HFFc6 (cell line): ENCODE measurements at regions not wholly inside any gene's neighbourhood (a gene's known extent, or its start where the extent isn't known, plus 50 kb on each side); places are given as distances from the start of the nearest gene placed in this dataset.

ENCODE experiments used
- DNase-seq: peaks from one replicate; pipeline ENCODE4 v3.0.0-alpha.2; 2018
- H3K27ac Mint-ChIP-seq: 2 replicates; pipeline ENCODE4 v1.8.0; 2020; ENCODE audit warnings: mild to moderate bottlenecking, mixed read lengths
- H3K27me3 Mint-ChIP-seq: 2 replicates; pipeline ENCODE4 v1.8.0; 2021; ENCODE audit warnings: mild to moderate bottlenecking, moderate library complexity, mixed read lengths; ENCODE audit not compliant: insufficient read depth
- H3K36me3 Mint-ChIP-seq: 2 replicates; pipeline ENCODE4 v1.8.0; 2021; ENCODE audit warnings: low read depth, mixed read lengths
- H3K4me1 Mint-ChIP-seq: 2 replicates; pipeline ENCODE4 v1.8.0; 2020; ENCODE audit warnings: low read depth, mixed read lengths
- H3K4me3 Mint-ChIP-seq: 2 replicates; pipeline ENCODE4 v1.8.0; 2020; ENCODE audit warnings: mild to moderate bottlenecking, moderate library complexity, mixed read lengths
- H3K9me3 Mint-ChIP-seq: 2 replicates; pipeline ENCODE4 v1.8.0; 2020; ENCODE audit warnings: mild to moderate bottlenecking, mixed read lengths
- TF ChIP-seq, protein P1 (sequence below): fragments of 200-600 bp; sonication (generic); IDR thresholded peaks from 2 replicates; pipeline ENCODE4 v1.5.0; 2021; ENCODE audit warnings: antibody characterized with exemption, mild to moderate bottlenecking

DNA sequence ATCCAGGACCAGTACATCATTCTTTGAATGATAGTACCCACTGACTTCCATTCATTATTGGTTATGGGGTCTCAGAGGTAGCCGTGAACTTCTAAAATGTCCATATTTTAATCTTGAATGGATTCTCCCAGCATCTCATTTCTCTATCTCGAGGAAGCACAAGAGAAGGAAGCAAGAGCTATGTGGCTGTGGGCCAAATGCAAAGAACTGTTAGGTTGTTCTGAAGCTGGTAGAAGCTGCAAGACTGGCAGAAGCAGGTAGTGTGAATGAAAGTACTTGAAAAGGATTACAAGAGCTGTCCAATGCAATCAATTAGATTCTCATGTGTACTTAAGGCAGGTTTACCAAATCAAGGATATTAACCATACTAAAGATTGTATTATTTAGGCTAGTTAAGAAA lies 1131.8 kb downstream of the GRIK2 start:
- Mint-ChIP-seq H3K27ac (no peak overlapping the region), H3K27me3 (no peaks in the 10 kb centered on the region), H3K36me3 (no peaks in the 10 kb centered on the region), H3K9me3 (no peaks in the 10 kb centered on the region; the same call in 1 of the 2 replicates), H3K4me1 (no peaks in the 10 kb centered on the region), H3K4me3 (no peak overlapping the region)
- TF ChIP-seq, protein P1, sequence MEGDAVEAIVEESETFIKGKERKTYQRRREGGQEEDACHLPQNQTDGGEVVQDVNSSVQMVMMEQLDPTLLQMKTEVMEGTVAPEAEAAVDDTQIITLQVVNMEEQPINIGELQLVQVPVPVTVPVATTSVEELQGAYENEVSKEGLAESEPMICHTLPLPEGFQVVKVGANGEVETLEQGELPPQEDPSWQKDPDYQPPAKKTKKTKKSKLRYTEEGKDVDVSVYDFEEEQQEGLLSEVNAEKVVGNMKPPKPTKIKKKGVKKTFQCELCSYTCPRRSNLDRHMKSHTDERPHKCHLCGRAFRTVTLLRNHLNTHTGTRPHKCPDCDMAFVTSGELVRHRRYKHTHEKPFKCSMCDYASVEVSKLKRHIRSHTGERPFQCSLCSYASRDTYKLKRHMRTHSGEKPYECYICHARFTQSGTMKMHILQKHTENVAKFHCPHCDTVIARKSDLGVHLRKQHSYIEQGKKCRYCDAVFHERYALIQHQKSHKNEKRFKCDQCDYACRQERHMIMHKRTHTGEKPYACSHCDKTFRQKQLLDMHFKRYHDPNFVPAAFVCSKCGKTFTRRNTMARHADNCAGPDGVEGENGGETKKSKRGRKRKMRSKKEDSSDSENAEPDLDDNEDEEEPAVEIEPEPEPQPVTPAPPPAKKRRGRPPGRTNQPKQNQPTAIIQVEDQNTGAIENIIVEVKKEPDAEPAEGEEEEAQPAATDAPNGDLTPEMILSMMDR = no peak
- no peak for DNase-seq

DNA sequence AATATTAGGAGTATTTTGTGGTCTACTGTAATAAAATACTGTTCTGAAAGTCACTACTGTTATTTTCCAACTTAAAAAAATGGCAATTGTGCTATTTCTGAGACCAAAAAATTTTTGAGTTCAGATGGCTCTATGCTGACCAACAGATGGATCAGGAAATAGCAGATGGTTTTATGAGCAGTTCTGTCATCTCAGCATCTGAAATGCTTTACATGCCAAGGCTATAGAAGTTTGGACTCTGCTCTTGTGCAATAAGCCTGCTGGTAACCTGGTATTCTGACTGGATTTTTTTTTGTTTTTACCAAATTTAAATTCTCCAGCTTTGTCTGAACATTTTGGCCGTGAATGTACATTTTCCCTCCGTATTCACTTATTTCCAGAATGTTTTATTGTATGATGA lies 1127.5 kb downstream of the GRIK2 start:
- no peak overlapping the region for H3K27ac Mint-ChIP-seq
- no peaks in the 10 kb centered on the region for H3K36me3 Mint-ChIP-seq
- no peaks in the 10 kb centered on the region for H3K4me1 Mint-ChIP-seq
- H3K4me3 Mint-ChIP-seq = no peak overlapping the region
- no peaks in the 10 kb centered on the region for H3K27me3 Mint-ChIP-seq
- TF ChIP-seq, protein P1 = no peak
- no peak for DNase-seq
- H3K9me3 Mint-ChIP-seq = no peaks in the 10 kb centered on the region; the same call in 1 of the 2 replicates

DNA sequence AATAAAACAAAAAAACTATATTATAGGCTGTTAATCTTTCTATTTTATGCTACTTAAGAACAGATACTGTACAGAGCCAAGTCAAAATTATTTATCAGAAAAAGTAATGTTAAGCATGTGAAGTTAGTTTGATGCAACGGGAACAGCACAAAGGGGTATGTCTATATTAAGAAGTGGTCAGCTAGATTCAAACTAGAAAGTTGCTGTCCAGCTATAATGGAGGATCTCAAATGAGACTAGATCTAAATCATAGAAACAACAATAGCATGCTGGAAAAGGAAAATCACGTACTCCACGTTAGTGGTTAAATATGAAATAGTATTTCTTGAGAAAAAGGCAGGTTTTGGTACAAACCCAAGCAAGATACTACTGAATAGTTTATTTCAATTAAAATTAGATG lies 1124.0 kb downstream of the GRIK2 start:
- Mint-ChIP-seq H3K4me3 (no peak overlapping the region), H3K36me3 (no peaks in the 10 kb centered on the region), H3K27me3 (no peaks in the 10 kb centered on the region)

DNA sequence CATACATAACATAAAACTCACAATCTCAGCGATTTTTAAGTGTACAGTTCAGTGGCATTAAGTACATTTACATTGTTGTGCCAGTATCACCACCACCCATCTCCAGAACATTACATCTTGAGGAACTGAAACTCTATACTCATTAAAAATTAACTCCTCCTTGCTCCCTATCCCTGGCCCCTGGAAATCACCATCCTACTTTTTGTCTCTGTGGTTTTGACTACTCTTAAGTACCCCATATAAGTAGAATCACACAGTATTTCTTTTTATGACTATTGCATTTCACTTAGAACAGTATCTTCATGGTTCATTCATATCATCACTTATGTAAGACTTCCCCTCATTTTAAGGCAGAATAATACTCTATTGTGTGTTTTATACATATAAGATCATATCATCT lies 1108.1 kb downstream of the GRIK2 start:
- TF ChIP-seq, protein P1 = no peak
- Mint-ChIP-seq H3K27ac (no peak overlapping the region), H3K9me3 (peaks cover 22% of the 10 kb centered on the region), H3K4me3 (no peak overlapping the region), H3K36me3 (peaks cover 6% of the 10 kb centered on the region; the same call in 1 of the 2 replicates), H3K27me3 (no peaks in the 10 kb centered on the region), H3K4me1 (no peaks in the 10 kb centered on the region)
- DNase-seq = no peak

More for the DNA sequence above, 1124.0 kb downstream of the GRIK2 start:
- Mint-ChIP-seq H3K9me3 (no peaks in the 10 kb centered on the region), H3K4me1 (no peaks in the 10 kb centered on the region), H3K27ac (no peak overlapping the region)
- no peak for DNase-seq
- TF ChIP-seq, protein P1 = no peak

DNA sequence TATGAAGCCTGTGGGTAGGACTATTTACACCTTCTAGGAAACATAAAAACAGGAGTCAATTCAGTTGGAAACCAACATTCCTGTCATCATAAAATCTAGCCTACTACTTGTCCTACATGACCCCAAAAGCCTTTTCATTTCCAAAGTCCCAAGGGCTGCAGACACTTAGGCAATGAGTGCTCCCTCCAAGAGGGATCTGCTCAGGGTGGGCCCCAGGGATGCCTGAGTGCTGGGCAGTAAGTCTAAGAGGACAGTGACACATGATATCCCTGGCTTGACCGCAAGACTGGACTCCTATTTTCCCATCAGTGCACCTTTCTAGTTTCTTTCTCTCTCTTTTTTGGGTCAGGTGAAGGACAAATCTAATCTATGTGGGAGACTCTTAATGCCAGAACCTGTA lies 1101.3 kb downstream of the GRIK2 start:
- H3K9me3 Mint-ChIP-seq = peaks cover 26% of the 10 kb centered on the region
- no peak overlapping the region for H3K27ac Mint-ChIP-seq
- H3K4me3 Mint-ChIP-seq = no peak overlapping the region
- H3K36me3 Mint-ChIP-seq = no peaks in the 10 kb centered on the region; the same call in 1 of the 2 replicates
- no peaks in the 10 kb centered on the region for H3K4me1 Mint-ChIP-seq
- no peak for DNase-seq
- H3K27me3 Mint-ChIP-seq = no peaks in the 10 kb centered on the region
- TF ChIP-seq, protein P1 = no peak

DNA sequence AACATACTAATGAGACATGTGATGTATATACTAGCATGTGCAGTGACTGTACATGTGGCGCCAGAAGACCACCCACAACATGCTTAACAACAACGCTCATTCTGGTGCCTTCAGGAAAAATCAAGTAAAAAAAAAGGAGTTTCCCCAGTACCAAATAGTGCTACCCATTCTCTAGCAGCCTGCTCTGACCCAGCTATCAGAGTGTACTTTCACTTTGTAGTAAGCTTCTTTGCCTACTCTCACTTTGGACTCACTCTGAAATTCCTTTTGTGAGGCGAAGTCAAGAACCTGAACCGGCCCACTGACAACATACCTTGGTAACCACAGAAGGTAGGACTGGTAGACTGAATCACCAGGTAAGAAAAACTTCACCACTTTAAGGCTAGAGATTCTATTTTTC lies 1100.0 kb downstream of the GRIK2 start:
- H3K36me3 Mint-ChIP-seq = no peaks in the 10 kb centered on the region; the same call in 1 of the 2 replicates

More for the DNA sequence above, 1100.0 kb downstream of the GRIK2 start:
- Mint-ChIP-seq H3K9me3 (peaks cover 24% of the 10 kb centered on the region), H3K27me3 (no peaks in the 10 kb centered on the region), H3K27ac (no peak overlapping the region), H3K4me3 (no peak overlapping the region), H3K4me1 (no peaks in the 10 kb centered on the region)
- TF ChIP-seq, protein P1 = no peak
- no peak for DNase-seq
